ENCODE measurements at regions not wholly inside any gene's neighbourhood (a gene's known extent, or its start where the extent isn't known, plus 50 kb on each side); places are given as distances from the start of the nearest gene placed in this dataset.

DNA sequence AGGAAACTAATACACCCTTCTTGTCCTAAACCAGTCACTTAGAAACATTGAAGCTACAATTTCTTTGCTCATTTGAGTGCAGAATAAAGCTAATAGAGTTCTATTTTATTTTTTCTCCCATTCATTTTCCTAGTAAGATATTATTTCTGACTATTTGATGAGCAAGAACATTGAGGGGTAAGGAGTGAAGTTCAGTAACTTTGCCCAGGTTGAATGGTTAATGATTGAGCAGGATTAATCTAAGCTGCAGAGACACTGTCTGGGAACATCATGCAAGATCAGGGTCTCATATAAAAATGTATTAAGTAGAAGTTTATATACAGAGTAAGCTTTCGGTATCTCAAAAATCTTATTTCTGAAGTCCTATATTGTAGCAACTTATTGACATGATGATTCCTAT lies 102.4 kb upstream of the LIMCH1 start:
- 98 to 100% methylated on average over 1 of the region's 1 CpG for WGBS, 2 donors
- intact Hi-C loops (cut with DNase I; ENCODE audit: low total_unique reads): no loop called here
- no peak overlapping the region for H3K4me3 ChIP-seq

GRCh38 chr4:41436419-41436818 lies 101.5 kb upstream of the LIMCH1 start:
- TF ChIP-seq POLR2A (IDR thresholded peaks at IDR 0.05) (no peak), CTCF (IDR thresholded peaks at IDR 0.05) (no peak)
- Histone ChIP-seq H3K9me3 (no peaks in the 10 kb centered on the region), H3K4me1 (no peaks in the 10 kb centered on the region), H3K27me3 (no peaks in the 10 kb centered on the region), H3K4me3 (no peak overlapping the region), H3K27ac (no peak overlapping the region), H3K36me3 (ENCODE audit: low read depth, missing control alignments) (no peaks in the 10 kb centered on the region)
- no peak for DNase-seq
- intact Hi-C loops (cut with DNase I; ENCODE audit: low total_unique reads): no loop called here
- WGBS, 2 donors: 75% methylated on average over 4 of the region's 4 CpGs

More for the DNA sequence above, 102.4 kb upstream of the LIMCH1 start:
- DNase-seq: no peak
- Histone ChIP-seq H3K27ac (no peak overlapping the region), H3K9me3 (no peaks in the 10 kb centered on the region), H3K36me3 (ENCODE audit: low read depth, missing control alignments) (no peaks in the 10 kb centered on the region), H3K4me1 (no peaks in the 10 kb centered on the region), H3K27me3 (no peaks in the 10 kb centered on the region)
- TF ChIP-seq POLR2A (IDR thresholded peaks at IDR 0.05) (no peak), CTCF (IDR thresholded peaks at IDR 0.05) (no peak)

GRCh38 chr4:41437111-41437536 lies 100.8 kb upstream of the LIMCH1 start:
- Histone ChIP-seq H3K4me3 (no peak overlapping the region), H3K36me3 (ENCODE audit: low read depth, missing control alignments) (no peaks in the 10 kb centered on the region), H3K9me3 (no peaks in the 10 kb centered on the region), H3K4me1 (no peaks in the 10 kb centered on the region), H3K27me3 (no peaks in the 10 kb centered on the region), H3K27ac (no peak overlapping the region)
- intact Hi-C loops (cut with DNase I; ENCODE audit: low total_unique reads): no loop called here
- WGBS, 2 donors: 58 to 71% methylated on average over 2 of the region's 2 CpGs
- TF ChIP-seq POLR2A (IDR thresholded peaks at IDR 0.05) (no peak), CTCF (IDR thresholded peaks at IDR 0.05) (no peak)
- DNase-seq: no peak

DNA sequence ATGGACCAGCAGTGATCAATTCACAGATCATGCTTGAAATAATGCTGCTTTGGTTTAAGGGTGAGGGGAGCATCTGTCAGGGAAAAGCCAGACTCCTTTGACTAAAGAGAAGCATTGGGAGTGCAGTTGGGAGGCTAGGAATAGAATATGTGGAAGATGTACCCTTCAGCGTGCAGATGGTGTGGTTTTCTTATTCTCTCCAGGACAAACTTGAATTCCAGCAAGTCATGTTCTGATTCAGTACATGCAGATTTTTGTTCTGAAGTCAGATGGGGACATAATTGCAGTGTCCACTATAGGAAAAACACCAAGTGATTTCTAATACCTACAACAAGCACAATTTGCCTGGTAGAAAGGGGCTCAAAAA lies 99.0 kb upstream of the LIMCH1 start:
- no peak for DNase-seq

More for the DNA sequence above, 99.0 kb upstream of the LIMCH1 start:
- Histone ChIP-seq H3K9me3 (no peaks in the 10 kb centered on the region), H3K4me3 (no peak overlapping the region), H3K27ac (no peak overlapping the region), H3K36me3 (ENCODE audit: low read depth, missing control alignments) (no peaks in the 10 kb centered on the region), H3K27me3 (no peaks in the 10 kb centered on the region), H3K4me1 (no peaks in the 10 kb centered on the region)
- TF ChIP-seq CTCF (IDR thresholded peaks at IDR 0.05) (no peak), POLR2A (IDR thresholded peaks at IDR 0.05) (no peak)
- WGBS, 2 donors: 81 to 94% methylated on average over 1 of the region's 1 CpG
- intact Hi-C loops (cut with DNase I; ENCODE audit: low total_unique reads): no loop called here
